ENCODE measurements at regions not wholly inside any gene's neighbourhood (a gene's known extent, or its start where the extent isn't known, plus 50 kb on each side); places are given as distances from the start of the nearest gene placed in this dataset.

DNA sequence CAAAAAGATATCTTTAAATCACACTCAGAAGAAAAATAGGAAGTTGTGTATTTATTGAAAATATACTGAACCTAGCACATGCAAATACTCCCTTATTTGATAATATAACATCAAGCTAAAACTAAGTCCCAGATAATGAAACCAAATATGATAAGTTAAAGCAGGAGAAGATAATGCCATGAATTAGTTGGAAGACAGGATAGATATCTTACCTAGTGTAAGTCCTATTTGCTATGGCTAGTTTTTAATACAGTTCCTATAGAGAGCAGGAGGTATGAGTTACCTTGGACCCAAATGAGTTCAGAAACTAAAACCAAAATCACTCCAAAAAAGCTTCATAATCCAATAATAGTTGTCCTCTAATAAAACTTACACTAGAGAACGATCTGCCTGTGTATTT is 1407.1 kb upstream of the MIR17HG start:
- TF ChIP-seq CTCF (IDR thresholded peaks at IDR 0.05 in 2 of 3, conservative IDR thresholded peaks at IDR 0.05 in 1 of 3; ENCODE audit: insufficient read depth in 2 of 3, low read depth in 1 of 3, low read length in 3 of 3): no peak
- TF ChIP-seq FOXK2 (conservative IDR thresholded peaks at IDR 0.05 in 1 of 2, IDR thresholded peaks at IDR 0.05 in 1 of 2; ENCODE audit: low read depth in 2 of 2): no peak
- TF ChIP-seq U2AF2 (optimal IDR thresholded peaks at IDR 0.05; ENCODE audit: low read depth, low read length): no peak
- TF ChIP-seq MYC (IDR thresholded peaks at IDR 0.05; ENCODE audit: low read depth, low read length): no peak
- TF ChIP-seq MYC (CRISPR knock-in tag; IDR thresholded peaks at IDR 0.05; ENCODE audit: borderline replicate concordance, low read depth): no peak
- no peak for TF ChIP-seq BRF2 (IDR thresholded peaks at IDR 0.05; ENCODE audit: borderline replicate concordance, insufficient read depth, insufficient read length)
- TF ChIP-seq ZNF609 (CRISPR knock-in tag; IDR thresholded peaks at IDR 0.05; ENCODE audit: borderline replicate concordance): no peak
- no peak for TF ChIP-seq TCF7 (IDR thresholded peaks at IDR 0.05; ENCODE audit: borderline replicate concordance)
- TF ChIP-seq ZNF639 (CRISPR knock-in tag; conservative IDR thresholded peaks at IDR 0.05 in 1 of 2, IDR thresholded peaks at IDR 0.05 in 1 of 2): no peak
- TF ChIP-seq, protein P1, sequence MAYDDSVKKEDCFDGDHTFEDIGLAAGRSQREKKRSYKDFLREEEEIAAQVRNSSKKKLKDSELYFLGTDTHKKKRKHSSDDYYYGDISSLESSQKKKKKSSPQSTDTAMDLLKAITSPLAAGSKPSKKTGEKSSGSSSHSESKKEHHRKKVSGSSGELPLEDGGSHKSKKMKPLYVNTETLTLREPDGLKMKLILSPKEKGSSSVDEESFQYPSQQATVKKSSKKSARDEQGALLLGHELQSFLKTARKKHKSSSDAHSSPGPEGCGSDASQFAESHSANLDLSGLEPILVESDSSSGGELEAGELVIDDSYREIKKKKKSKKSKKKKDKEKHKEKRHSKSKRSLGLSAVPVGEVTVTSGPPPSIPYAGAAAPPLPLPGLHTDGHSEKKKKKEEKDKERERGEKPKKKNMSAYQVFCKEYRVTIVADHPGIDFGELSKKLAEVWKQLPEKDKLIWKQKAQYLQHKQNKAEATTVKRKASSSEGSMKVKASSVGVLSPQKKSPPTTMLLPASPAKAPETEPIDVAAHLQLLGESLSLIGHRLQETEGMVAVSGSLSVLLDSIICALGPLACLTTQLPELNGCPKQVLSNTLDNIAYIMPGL (CRISPR knock-in tag; IDR thresholded peaks at IDR 0.05): no peak
- no peak for TF ChIP-seq XRCC4 (IDR thresholded peaks at IDR 0.05; ENCODE audit: extremely low read depth, insufficient read depth, insufficient read length)
- no peak for TF ChIP-seq ZSCAN29 (IDR thresholded peaks at IDR 0.05)
- TF ChIP-seq ZEB2 (IDR thresholded peaks at IDR 0.05): no peak

All from K562 (cell line).